GM12878 (cell line): ENCODE measurements at regions not wholly inside any gene's neighbourhood (a gene's known extent, or its start where the extent isn't known, plus 50 kb on each side); places are given as distances from the start of the nearest gene placed in this dataset.
A peak's percentile ranks its signal among the peaks of the same experiment; 100 is the strongest.

ENCODE experiments used
- ATAC-seq: fragments of 200-7000 bp; cut with Tn5 transposase; 3 replicates; pipeline ENCODE4 v1.9.1; 2020; ENCODE audit warnings: mild to moderate bottlenecking, moderate library complexity
- BruUV-seq: library from RNA; stranded (reverse); fragments of 400-500 nt; replicated peaks from 2 replicates; lab custom pipeline; 2021; lab: Mats Ljungman, UMichigan
- CTCF ChIA-PET: fragments of 300-600 bp; sonication (Branson Sonifier 250); formaldehyde crosslinking; extraction: SDS; loops from one replicate; lab custom pipeline; 2021; ENCODE audit warnings: inconsistent platforms; lab: Yijun Ruan, JAX
- POLR2A ChIA-PET: fragments of 350-600 bp; formaldehyde crosslinking; extraction: SDS; loops from one replicate; lab custom pipeline; 2021; ENCODE audit warnings: inconsistent platforms; lab: Charles Lee
- RAD21 ChIA-PET: fragments of 300-600 bp; sonication (Branson Sonifier 250); formaldehyde crosslinking; loops from one replicate; lab custom pipeline; 2023; ENCODE audit warnings: antibody characterized with exemption; ENCODE audit not compliant: unreplicated experiment; lab: Charles Lee
- SMC1A ChIA-PET: fragments of 300-600 bp; sonication (Branson Sonifier 250); formaldehyde crosslinking; loops from one replicate; lab custom pipeline; 2023; ENCODE audit not compliant: unreplicated experiment, uncharacterized antibody; lab: Charles Lee
- DNase-seq: peaks from one replicate; pipeline ENCODE4 v3.0.0-alpha.2; 2011; ENCODE audit warnings: low read depth, low spot score
- FAIRE-seq: peaks from 3 replicates; lab custom pipeline; 2011; peaks lifted over from hg19 to GRCh38; lab: Jason Lieb, UNC
- H2AFZ ChIP-seq: 2 replicates; pipeline ENCODE4 v1.6.0; 2011; ENCODE audit warnings: low read depth, low read length, control low read depth; ENCODE audit not compliant: control insufficient read depth
- H3K27ac ChIP-seq: 2 replicates; pipeline ENCODE4 v1.5.1; 2011; ENCODE audit warnings: control low read depth; ENCODE audit not compliant: control insufficient read depth, insufficient read depth
- H3K27me3 ChIP-seq, 2 experiments: replicated peaks in 1 of 2; 2 replicates each; pipeline versions ENCODE4 v1.6.0 to v1.6.1; 2011; ENCODE audit warnings: low read length in 1 of 2; ENCODE audit not compliant: control insufficient read depth in 2 of 2, insufficient read depth in 2 of 2
- H3K36me3 ChIP-seq, 2 experiments: 2 replicates each; pipeline ENCODE4 v1.5.1; 2011; ENCODE audit warnings: low read length in 1 of 2; ENCODE audit not compliant: control insufficient read depth in 2 of 2, insufficient read depth in 2 of 2
- H3K4me1 ChIP-seq: 2 replicates; pipeline ENCODE4 v1.6.1; 2011; ENCODE audit warnings: mild to moderate bottlenecking, low read length, moderate library complexity, mixed read lengths; ENCODE audit not compliant: control insufficient read depth, insufficient read depth
- H3K4me2 ChIP-seq: 2 replicates; pipeline ENCODE4 v1.6.0; 2011; ENCODE audit warnings: control low read depth; ENCODE audit not compliant: control insufficient read depth, insufficient read depth
- H3K4me3 ChIP-seq: fragments of 200-600 bp; sonication (generic); 2 replicates; pipeline ENCODE4 v1.5.1; 2016
- H3K79me2 ChIP-seq: 2 replicates; pipeline ENCODE4 v1.6.0; 2011; ENCODE audit warnings: low read length; ENCODE audit not compliant: control insufficient read depth, insufficient read depth
- H3K9ac ChIP-seq: 2 replicates; pipeline ENCODE4 v1.8.0; 2011; ENCODE audit warnings: low read length, control low read depth, mixed read lengths; ENCODE audit not compliant: control insufficient read depth, insufficient read depth
- H3K9me3 ChIP-seq: replicated peaks from 3 replicates; pipeline ENCODE4 v1.5.1; 2011; ENCODE audit warnings: mild to moderate bottlenecking, low read length; ENCODE audit not compliant: control insufficient read depth, insufficient read depth
- H4K20me1 ChIP-seq: 2 replicates; pipeline ENCODE4 v1.6.0; 2011; ENCODE audit not compliant: control insufficient read depth, insufficient read depth
- BCLAF1 ChIP-seq: fragments of 450-650 bp; IDR thresholded peaks from 2 replicates; pipeline ENCODE4 v1.6.1; 2017; ENCODE audit warnings: antibody characterized with exemption, mild to moderate bottlenecking, moderate library complexity
- CBX5 ChIP-seq: sonication (generic); IDR thresholded peaks from 2 replicates; pipeline ENCODE4 v1.6.1; 2016; ENCODE audit warnings: low read depth, moderate library complexity, mild to moderate bottlenecking, inconsistent platforms
- EGR1 ChIP-seq, 2 experiments: IDR thresholded peaks; 1 replicate in 1 of 2; 2 replicates in 1 of 2; pipeline ENCODE4 v1.6.1; 2011 to 2012; ENCODE audit warnings: low read depth in 2 of 2, low read length in 2 of 2, borderline replicate concordance in 1 of 2, mild to moderate bottlenecking in 1 of 2, moderate library complexity in 1 of 2
- IKZF2 ChIP-seq, 2 experiments: fragments of 450-650 bp; IDR thresholded peaks; 2 replicates each; pipeline ENCODE4 v1.6.1; 2017; ENCODE audit warnings: mild to moderate bottlenecking in 2 of 2, moderate library complexity in 2 of 2
- IRF4 ChIP-seq: IDR thresholded peaks from 2 replicates; pipeline ENCODE4 v1.6.1; 2011; ENCODE audit warnings: low read depth, low read length
- KDM1A ChIP-seq: fragments of 200-600 bp; sonication (generic); IDR thresholded peaks from 2 replicates; pipeline ENCODE4 v1.6.1; 2016; ENCODE audit warnings: borderline replicate concordance
- MYB ChIP-seq: fragments of 150-350 bp; IDR thresholded peaks from 2 replicates; pipeline ENCODE4 v1.6.1; 2014; ENCODE audit warnings: mild to moderate bottlenecking, low read depth, low read length, borderline replicate concordance
- POU2F2 ChIP-seq: IDR thresholded peaks from 3 replicates; pipeline ENCODE4 v1.6.1; 2011; ENCODE audit warnings: low read depth, mild to moderate bottlenecking, low read length, borderline replicate concordance
- SIX5 ChIP-seq: IDR thresholded peaks from 2 replicates; pipeline ENCODE4 v1.6.1; 2011; ENCODE audit warnings: mild to moderate bottlenecking, low read depth, low read length, moderate library complexity; ENCODE audit not compliant: severe bottlenecking
- SUPT20H ChIP-seq: IDR thresholded peaks from 2 replicates; pipeline ENCODE4 v1.6.1; 2011; ENCODE audit warnings: low read depth, mild to moderate bottlenecking, low read length, moderate library complexity, borderline replicate concordance; ENCODE audit not compliant: control insufficient read depth
- YBX1 ChIP-seq: fragments of 450-650 bp; IDR thresholded peaks from 2 replicates; pipeline ENCODE4 v1.6.1; 2016; ENCODE audit warnings: antibody characterized with exemption
- ZBTB33 ChIP-seq: fragments of 450-650 bp; IDR thresholded peaks from 2 replicates; pipeline ENCODE4 v1.6.1; 2017; ENCODE audit warnings: mild to moderate bottlenecking
- in situ Hi-C: fragments of 300-500 bp; cut with MboI; formaldehyde crosslinking; loops from 9 replicates; pipeline ENCODE4 v1.14.3; 2018; ENCODE audit warnings: mixed read lengths
- intact Hi-C: fragments of 100-400 bp; cut with micrococcal nuclease; formaldehyde crosslinking; loops from one replicate; pipeline ENCODE4 v1.14.2; 2022; ENCODE audit not compliant: unreplicated experiment
- TF ChIP-seq, protein P1 (sequence below): fragments of 450-650 bp; IDR thresholded peaks from 2 replicates; pipeline ENCODE4 v1.6.1; 2014; ENCODE audit warnings: mild to moderate bottlenecking
- TF ChIP-seq, protein P2 (sequence below): fragments of 450-650 bp; IDR thresholded peaks from 2 replicates; pipeline ENCODE4 v1.6.1; 2017; ENCODE audit warnings: mild to moderate bottlenecking, moderate library complexity

DNA sequence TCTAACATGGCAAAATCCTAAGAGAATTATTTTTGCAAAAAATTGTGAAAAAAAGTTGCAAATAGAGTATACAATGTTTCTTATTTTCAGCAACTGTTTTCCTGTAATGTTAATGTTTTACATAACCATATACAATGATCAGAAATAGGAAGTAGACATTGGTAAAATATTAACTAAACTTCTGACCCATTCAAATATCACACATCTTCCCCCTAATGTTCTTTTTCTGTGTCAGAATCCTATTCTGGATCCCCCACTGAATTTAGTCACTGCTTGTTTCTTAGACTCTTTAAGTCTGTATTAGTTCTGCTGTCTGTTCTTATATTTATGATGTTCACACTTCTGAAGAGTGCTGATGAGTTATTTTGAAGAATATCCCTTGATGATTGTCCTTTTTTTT lies 62.0 kb downstream of the HFE start:
- DNase-seq (no peak), FAIRE-seq (no peak), ATAC-seq (peak; percentile 64)
- ChIA-PET POLR2A (interaction anchor here (0.7 kb wide), 1 partner anchor 21 kb away, joined by 6 read pairs; no protein-coding TSS in a partner anchor), SMC1A (no interaction called here), CTCF (no interaction called here), RAD21 (no interaction called here)
- H4K20me1 ChIP-seq, result no peaks in the 10 kb centered on the region
- H3K36me3 ChIP-seq, result no peaks in the 10 kb centered on the region
- H3K4me2 ChIP-seq, result no peak overlapping the region
- in situ Hi-C loops, result no loop called here
- no peak overlapping the region for H3K27ac ChIP-seq
- no peaks in the 10 kb centered on the region for H3K4me1 ChIP-seq
- no peak overlapping the region for H3K9ac ChIP-seq
- no peaks in the 10 kb centered on the region for H3K9me3 ChIP-seq
- no peak overlapping the region for H2AFZ ChIP-seq
- H3K79me2 ChIP-seq, result no peaks in the 10 kb centered on the region
- no peak overlapping the region for H3K4me3 ChIP-seq
- BruUV-seq, result no TSS peak
- no peaks in the 10 kb centered on the region for H3K27me3 ChIP-seq
- intact Hi-C loops, result no loop called here
- TF ChIP-seq SUPT20H, result no peak
- TF ChIP-seq EGR1 (IDR thresholded peaks at IDR 0.05; ENCODE audit: borderline replicate concordance in 1 of 2, low read depth in 2 of 2, low read length in 2 of 2), result no peak
- no peak for TF ChIP-seq BCLAF1
- TF ChIP-seq YBX1, result no peak
- no peak for TF ChIP-seq KDM1A
- TF ChIP-seq POU2F2, result no peak
- TF ChIP-seq IKZF2 (IDR thresholded peaks at IDR 0.05), result no peak
- no peak for TF ChIP-seq MYB
- no peak for TF ChIP-seq CBX5
- no peak for TF ChIP-seq ZBTB33
- TF ChIP-seq, protein P1, sequence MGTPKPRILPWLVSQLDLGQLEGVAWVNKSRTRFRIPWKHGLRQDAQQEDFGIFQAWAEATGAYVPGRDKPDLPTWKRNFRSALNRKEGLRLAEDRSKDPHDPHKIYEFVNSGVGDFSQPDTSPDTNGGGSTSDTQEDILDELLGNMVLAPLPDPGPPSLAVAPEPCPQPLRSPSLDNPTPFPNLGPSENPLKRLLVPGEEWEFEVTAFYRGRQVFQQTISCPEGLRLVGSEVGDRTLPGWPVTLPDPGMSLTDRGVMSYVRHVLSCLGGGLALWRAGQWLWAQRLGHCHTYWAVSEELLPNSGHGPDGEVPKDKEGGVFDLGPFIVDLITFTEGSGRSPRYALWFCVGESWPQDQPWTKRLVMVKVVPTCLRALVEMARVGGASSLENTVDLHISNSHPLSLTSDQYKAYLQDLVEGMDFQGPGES, result no peak
- no peak for TF ChIP-seq IRF4
- TF ChIP-seq, protein P2, sequence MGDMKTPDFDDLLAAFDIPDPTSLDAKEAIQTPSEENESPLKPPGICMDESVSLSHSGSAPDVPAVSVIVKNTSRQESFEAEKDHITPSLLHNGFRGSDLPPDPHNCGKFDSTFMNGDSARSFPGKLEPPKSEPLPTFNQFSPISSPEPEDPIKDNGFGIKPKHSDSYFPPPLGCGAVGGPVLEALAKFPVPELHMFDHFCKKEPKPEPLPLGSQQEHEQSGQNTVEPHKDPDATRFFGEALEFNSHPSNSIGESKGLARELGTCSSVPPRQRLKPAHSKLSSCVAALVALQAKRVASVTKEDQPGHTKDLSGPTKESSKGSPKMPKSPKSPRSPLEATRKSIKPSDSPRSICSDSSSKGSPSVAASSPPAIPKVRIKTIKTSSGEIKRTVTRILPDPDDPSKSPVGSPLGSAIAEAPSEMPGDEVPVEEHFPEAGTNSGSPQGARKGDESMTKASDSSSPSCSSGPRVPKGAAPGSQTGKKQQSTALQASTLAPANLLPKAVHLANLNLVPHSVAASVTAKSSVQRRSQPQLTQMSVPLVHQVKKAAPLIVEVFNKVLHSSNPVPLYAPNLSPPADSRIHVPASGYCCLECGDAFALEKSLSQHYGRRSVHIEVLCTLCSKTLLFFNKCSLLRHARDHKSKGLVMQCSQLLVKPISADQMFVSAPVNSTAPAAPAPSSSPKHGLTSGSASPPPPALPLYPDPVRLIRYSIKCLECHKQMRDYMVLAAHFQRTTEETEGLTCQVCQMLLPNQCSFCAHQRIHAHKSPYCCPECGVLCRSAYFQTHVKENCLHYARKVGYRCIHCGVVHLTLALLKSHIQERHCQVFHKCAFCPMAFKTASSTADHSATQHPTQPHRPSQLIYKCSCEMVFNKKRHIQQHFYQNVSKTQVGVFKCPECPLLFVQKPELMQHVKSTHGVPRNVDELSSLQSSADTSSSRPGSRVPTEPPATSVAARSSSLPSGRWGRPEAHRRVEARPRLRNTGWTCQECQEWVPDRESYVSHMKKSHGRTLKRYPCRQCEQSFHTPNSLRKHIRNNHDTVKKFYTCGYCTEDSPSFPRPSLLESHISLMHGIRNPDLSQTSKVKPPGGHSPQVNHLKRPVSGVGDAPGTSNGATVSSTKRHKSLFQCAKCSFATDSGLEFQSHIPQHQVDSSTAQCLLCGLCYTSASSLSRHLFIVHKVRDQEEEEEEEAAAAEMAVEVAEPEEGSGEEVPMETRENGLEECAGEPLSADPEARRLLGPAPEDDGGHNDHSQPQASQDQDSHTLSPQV, result no peak
- no peak for TF ChIP-seq SIX5
